ENCODE measurements at regions not wholly inside any gene's neighbourhood (a gene's known extent, or its start where the extent isn't known, plus 50 kb on each side); places are given as distances from the start of the nearest gene placed in this dataset.

DNA sequence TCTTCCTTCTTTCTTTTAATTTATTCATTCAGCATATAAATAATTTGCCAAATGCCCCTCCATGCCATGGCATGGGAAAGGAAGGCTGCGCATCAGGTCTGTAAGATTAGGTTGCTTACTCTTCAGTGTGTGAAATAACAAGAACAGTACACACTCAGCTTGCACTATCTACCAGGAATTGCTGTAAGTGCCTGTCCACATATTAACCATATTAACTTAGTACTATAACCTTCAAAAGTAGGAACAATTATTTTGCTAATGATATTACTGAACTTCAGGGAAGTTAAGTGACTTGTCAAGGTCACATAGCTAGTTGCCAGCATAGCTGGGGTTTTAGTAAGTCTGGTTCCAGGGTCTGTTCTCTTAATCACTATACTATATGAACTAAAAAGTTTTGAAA, 89.2 kb upstream of the PMFBP1 start:
- Histone ChIP-seq H3K27ac (ENCODE audit: insufficient read depth, low read length, poor library complexity, severe bottlenecking) (no peak overlapping the region), H3K4me3 (ENCODE audit: insufficient read depth, low read depth, low read length, poor library complexity, severe bottlenecking) (no peak overlapping the region), H3K27me3 (replicated peaks; ENCODE audit: control insufficient read depth, insufficient read depth, low read length, poor library complexity, severe bottlenecking) (no peaks in the 10 kb centered on the region), H3K9me3 (ENCODE audit: control insufficient read depth, low read length) (no peaks in the 10 kb centered on the region), H3K4me1 (ENCODE audit: control insufficient read depth, insufficient read depth, low read length, poor library complexity, severe bottlenecking) (no peaks in the 10 kb centered on the region), H3K36me3 (ENCODE audit: control insufficient read depth, insufficient read depth, low read length) (no peaks in the 10 kb centered on the region)
- DNase-seq: no peak

GRCh38 chr16:72256398-72257066, 84.6 kb upstream of the PMFBP1 start:
- Histone ChIP-seq H3K36me3 (ENCODE audit: control insufficient read depth, insufficient read depth, low read length) (no peaks in the 10 kb centered on the region), H3K27ac (ENCODE audit: insufficient read depth, low read length, poor library complexity, severe bottlenecking) (no peak overlapping the region), H3K9me3 (ENCODE audit: control insufficient read depth, low read length) (no peaks in the 10 kb centered on the region), H3K4me1 (ENCODE audit: control insufficient read depth, insufficient read depth, low read length, poor library complexity, severe bottlenecking) (no peaks in the 10 kb centered on the region), H3K27me3 (replicated peaks; ENCODE audit: control insufficient read depth, insufficient read depth, low read length, poor library complexity, severe bottlenecking) (no peaks in the 10 kb centered on the region), H3K4me3 (ENCODE audit: insufficient read depth, low read depth, low read length, poor library complexity, severe bottlenecking) (no peak overlapping the region)
- DNase-seq: no peak

- Histone ChIP-seq H3K4me3 (ENCODE audit: insufficient read depth, low read depth, low read length, poor library complexity, severe bottlenecking) (no peak overlapping the region), H3K4me1 (ENCODE audit: control insufficient read depth, insufficient read depth, low read length, poor library complexity, severe bottlenecking) (no peaks in the 10 kb centered on the region), H3K9me3 (ENCODE audit: control insufficient read depth, low read length) (no peaks in the 10 kb centered on the region), H3K36me3 (ENCODE audit: control insufficient read depth, insufficient read depth, low read length) (no peaks in the 10 kb centered on the region), H3K27ac (ENCODE audit: insufficient read depth, low read length, poor library complexity, severe bottlenecking) (no peak overlapping the region), H3K27me3 (replicated peaks; ENCODE audit: control insufficient read depth, insufficient read depth, low read length, poor library complexity, severe bottlenecking) (no peaks in the 10 kb centered on the region)
- no peak for DNase-seq
These were observed 83.8 kb upstream of the PMFBP1 start for GRCh38 chr16:72255786-72256185.

GRCh38 chr16:72247821-72248253, 75.9 kb upstream of the PMFBP1 start:
- Histone ChIP-seq H3K27me3 (replicated peaks; ENCODE audit: control insufficient read depth, insufficient read depth, low read length, poor library complexity, severe bottlenecking) (no peaks in the 10 kb centered on the region), H3K4me1 (ENCODE audit: control insufficient read depth, insufficient read depth, low read length, poor library complexity, severe bottlenecking) (no peaks in the 10 kb centered on the region), H3K4me3 (ENCODE audit: insufficient read depth, low read depth, low read length, poor library complexity, severe bottlenecking) (no peak overlapping the region), H3K36me3 (ENCODE audit: control insufficient read depth, insufficient read depth, low read length) (no peaks in the 10 kb centered on the region), H3K27ac (ENCODE audit: insufficient read depth, low read length, poor library complexity, severe bottlenecking) (no peak overlapping the region), H3K9me3 (ENCODE audit: control insufficient read depth, low read length) (no peaks in the 10 kb centered on the region)
- DNase-seq: no peak

GRCh38 chr16:72246423-72246822, 74.5 kb upstream of the PMFBP1 start:
- H3K9me3 ChIP-seq (ENCODE audit: control insufficient read depth, low read length): no peaks in the 10 kb centered on the region
- no peak overlapping the region for H3K4me3 ChIP-seq (ENCODE audit: insufficient read depth, low read depth, low read length, poor library complexity, severe bottlenecking)
- no peaks in the 10 kb centered on the region for H3K36me3 ChIP-seq (ENCODE audit: control insufficient read depth, insufficient read depth, low read length)
- H3K27ac ChIP-seq (ENCODE audit: insufficient read depth, low read length, poor library complexity, severe bottlenecking): no peak overlapping the region
- no peaks in the 10 kb centered on the region for H3K4me1 ChIP-seq (ENCODE audit: control insufficient read depth, insufficient read depth, low read length, poor library complexity, severe bottlenecking)
- no peaks in the 10 kb centered on the region for H3K27me3 ChIP-seq (replicated peaks; ENCODE audit: control insufficient read depth, insufficient read depth, low read length, poor library complexity, severe bottlenecking)
- no peak for DNase-seq

DNA sequence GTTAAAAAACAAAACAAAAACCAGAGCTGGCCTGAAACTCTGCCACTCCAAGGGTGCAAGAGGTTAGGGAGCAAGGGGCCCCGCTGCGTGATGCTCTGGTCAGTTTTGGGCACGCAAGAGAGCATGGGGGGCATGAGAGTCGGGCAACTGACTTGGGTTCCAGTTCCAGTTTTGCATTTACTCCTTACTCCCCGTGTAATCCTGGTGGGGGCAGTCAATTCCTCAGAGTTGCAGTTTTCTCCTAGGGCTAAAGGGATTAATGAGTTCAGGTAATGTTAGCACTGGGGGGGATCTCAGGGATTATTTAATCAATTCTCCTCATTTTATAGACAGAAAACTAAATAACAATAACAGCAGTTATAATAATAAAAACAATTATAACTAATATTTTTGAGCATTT, 72.9 kb upstream of the PMFBP1 start:
- Histone ChIP-seq H3K27me3 (replicated peaks; ENCODE audit: control insufficient read depth, insufficient read depth, low read length, poor library complexity, severe bottlenecking) (no peaks in the 10 kb centered on the region), H3K4me1 (ENCODE audit: control insufficient read depth, insufficient read depth, low read length, poor library complexity, severe bottlenecking) (no peaks in the 10 kb centered on the region), H3K9me3 (ENCODE audit: control insufficient read depth, low read length) (no peaks in the 10 kb centered on the region), H3K27ac (ENCODE audit: insufficient read depth, low read length, poor library complexity, severe bottlenecking) (no peak overlapping the region), H3K36me3 (ENCODE audit: control insufficient read depth, insufficient read depth, low read length) (no peaks in the 10 kb centered on the region), H3K4me3 (ENCODE audit: insufficient read depth, low read depth, low read length, poor library complexity, severe bottlenecking) (no peak overlapping the region)
- no peak for DNase-seq

DNA sequence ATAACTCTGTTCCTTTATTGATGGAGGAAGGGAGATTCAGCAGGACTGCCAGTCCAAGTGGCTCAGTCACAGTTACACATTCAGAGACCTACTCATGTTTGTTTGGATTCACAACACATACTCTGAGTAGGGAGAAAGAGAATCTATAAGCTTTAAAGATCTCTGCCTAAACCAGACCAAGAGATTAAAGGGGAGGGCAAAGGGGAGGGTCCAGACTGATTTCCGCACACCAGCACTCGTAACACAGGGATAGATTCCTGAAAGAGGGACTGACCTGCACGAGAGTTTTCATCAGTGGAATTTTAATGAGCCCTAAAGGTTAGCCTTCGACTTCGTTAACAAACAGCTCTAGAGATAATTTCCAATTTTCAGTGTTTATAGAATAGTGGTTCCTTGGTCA, 71.7 kb upstream of the PMFBP1 start:
- H3K27ac ChIP-seq (ENCODE audit: insufficient read depth, low read length, poor library complexity, severe bottlenecking): no peak overlapping the region
- no peaks in the 10 kb centered on the region for H3K27me3 ChIP-seq (replicated peaks; ENCODE audit: control insufficient read depth, insufficient read depth, low read length, poor library complexity, severe bottlenecking)
- no peaks in the 10 kb centered on the region for H3K36me3 ChIP-seq (ENCODE audit: control insufficient read depth, insufficient read depth, low read length)
- no peaks in the 10 kb centered on the region for H3K9me3 ChIP-seq (ENCODE audit: control insufficient read depth, low read length)
- no peak overlapping the region for H3K4me3 ChIP-seq (ENCODE audit: insufficient read depth, low read depth, low read length, poor library complexity, severe bottlenecking)
- no peaks in the 10 kb centered on the region for H3K4me1 ChIP-seq (ENCODE audit: control insufficient read depth, insufficient read depth, low read length, poor library complexity, severe bottlenecking)
- no peak for DNase-seq

DNA sequence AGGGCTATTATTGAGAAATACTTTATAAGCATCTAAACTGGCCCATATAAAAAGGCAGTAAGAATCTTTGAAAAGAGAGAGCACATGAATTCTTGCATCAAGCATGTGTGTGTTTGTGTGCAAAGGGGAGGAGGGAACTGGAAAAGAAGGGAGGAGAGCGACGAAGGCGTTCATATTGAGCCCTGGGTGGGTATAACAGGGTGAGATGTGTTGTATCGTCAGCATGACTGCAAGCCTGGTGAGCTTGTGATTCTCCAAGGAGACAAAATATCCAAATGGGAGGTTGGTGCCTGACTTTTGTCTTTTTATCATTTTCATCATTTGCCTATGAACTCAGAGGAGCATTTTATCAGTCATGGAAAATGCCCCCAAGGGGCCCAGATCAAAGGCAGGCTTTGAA, 70.8 kb upstream of the PMFBP1 start:
- no peaks in the 10 kb centered on the region for H3K9me3 ChIP-seq (ENCODE audit: control insufficient read depth, low read length)
- H3K4me3 ChIP-seq (ENCODE audit: insufficient read depth, low read depth, low read length, poor library complexity, severe bottlenecking): no peak overlapping the region
- no peaks in the 10 kb centered on the region for H3K36me3 ChIP-seq (ENCODE audit: control insufficient read depth, insufficient read depth, low read length)
- no peak for DNase-seq
- no peak overlapping the region for H3K27ac ChIP-seq (ENCODE audit: insufficient read depth, low read length, poor library complexity, severe bottlenecking)
- no peaks in the 10 kb centered on the region for H3K27me3 ChIP-seq (replicated peaks; ENCODE audit: control insufficient read depth, insufficient read depth, low read length, poor library complexity, severe bottlenecking)
- H3K4me1 ChIP-seq (ENCODE audit: control insufficient read depth, insufficient read depth, low read length, poor library complexity, severe bottlenecking): no peaks in the 10 kb centered on the region

DNA sequence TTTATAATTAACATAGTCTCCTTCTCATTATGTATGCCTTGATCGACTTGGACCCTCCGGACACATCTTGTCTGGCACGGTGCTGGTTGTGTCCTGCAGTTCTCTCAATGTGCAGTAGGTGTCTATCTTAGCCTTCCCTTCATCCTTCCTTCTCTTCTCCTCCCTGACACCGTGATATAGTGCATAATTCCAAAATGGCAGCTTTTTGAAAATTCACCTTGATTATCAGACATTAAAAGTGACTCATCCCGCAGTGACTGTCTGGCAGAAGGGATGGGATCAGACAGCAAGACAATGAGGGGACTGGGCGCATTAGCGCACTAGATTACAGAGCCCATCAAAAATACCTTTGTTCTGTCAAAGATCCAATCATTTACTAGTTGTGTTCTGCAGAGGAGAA, 70.0 kb upstream of the PMFBP1 start:
- Histone ChIP-seq H3K27me3 (replicated peaks; ENCODE audit: control insufficient read depth, insufficient read depth, low read length, poor library complexity, severe bottlenecking) (no peaks in the 10 kb centered on the region), H3K27ac (ENCODE audit: insufficient read depth, low read length, poor library complexity, severe bottlenecking) (no peak overlapping the region), H3K9me3 (ENCODE audit: control insufficient read depth, low read length) (no peaks in the 10 kb centered on the region), H3K36me3 (ENCODE audit: control insufficient read depth, insufficient read depth, low read length) (no peaks in the 10 kb centered on the region), H3K4me1 (ENCODE audit: control insufficient read depth, insufficient read depth, low read length, poor library complexity, severe bottlenecking) (no peaks in the 10 kb centered on the region), H3K4me3 (ENCODE audit: insufficient read depth, low read depth, low read length, poor library complexity, severe bottlenecking) (no peak overlapping the region)
- no peak for DNase-seq

GRCh38 chr16:72241008-72241407, 69.1 kb upstream of the PMFBP1 start:
- Histone ChIP-seq H3K4me3 (ENCODE audit: insufficient read depth, low read depth, low read length, poor library complexity, severe bottlenecking) (no peak overlapping the region), H3K36me3 (ENCODE audit: control insufficient read depth, insufficient read depth, low read length) (no peaks in the 10 kb centered on the region), H3K9me3 (ENCODE audit: control insufficient read depth, low read length) (no peaks in the 10 kb centered on the region), H3K27ac (ENCODE audit: insufficient read depth, low read length, poor library complexity, severe bottlenecking) (no peak overlapping the region), H3K27me3 (replicated peaks; ENCODE audit: control insufficient read depth, insufficient read depth, low read length, poor library complexity, severe bottlenecking) (no peaks in the 10 kb centered on the region), H3K4me1 (ENCODE audit: control insufficient read depth, insufficient read depth, low read length, poor library complexity, severe bottlenecking) (no peaks in the 10 kb centered on the region)
- no peak for DNase-seq
